Activated naive CD8-positive, alpha-beta T cell treated with anti-CD3 and anti-CD28 coated beads, Interleukin-2, amount 50 U/mL, for 24 hours (primary cell): ENCODE measurements at regions not wholly inside any gene's neighbourhood (a gene's known extent, or its start where the extent isn't known, plus 50 kb on each side); places are given as distances from the start of the nearest gene placed in this dataset.

ENCODE experiments used
- ATAC-seq: fragments of 150-1000 bp; cut with Tn5 transposase; one replicate; pipeline ENCODE4 v1.10.0; 2021
- DNase-seq: peaks from one replicate; pipeline ENCODE4 v3.0.0; 2021
- H3K27ac Mint-ChIP-seq: one replicate; pipeline ENCODE4 v1.8.0; 2021; ENCODE audit warnings: mild to moderate bottlenecking, mixed read lengths
- H3K27me3 Mint-ChIP-seq: one replicate; pipeline ENCODE4 v1.8.0; 2021; ENCODE audit warnings: mixed read lengths
- H3K36me3 Mint-ChIP-seq: one replicate; pipeline ENCODE4 v1.8.0; 2021; ENCODE audit warnings: low read depth, mixed read lengths
- H3K4me1 Mint-ChIP-seq: one replicate; pipeline ENCODE4 v1.8.0; 2021; ENCODE audit warnings: mixed read lengths
- H3K4me3 Mint-ChIP-seq: one replicate; pipeline ENCODE4 v1.8.0; 2021; ENCODE audit warnings: mild to moderate bottlenecking, moderate library complexity, mixed read lengths
- H3K9me3 Mint-ChIP-seq: one replicate; pipeline ENCODE4 v1.8.0; 2021; ENCODE audit warnings: mixed read lengths

DNA sequence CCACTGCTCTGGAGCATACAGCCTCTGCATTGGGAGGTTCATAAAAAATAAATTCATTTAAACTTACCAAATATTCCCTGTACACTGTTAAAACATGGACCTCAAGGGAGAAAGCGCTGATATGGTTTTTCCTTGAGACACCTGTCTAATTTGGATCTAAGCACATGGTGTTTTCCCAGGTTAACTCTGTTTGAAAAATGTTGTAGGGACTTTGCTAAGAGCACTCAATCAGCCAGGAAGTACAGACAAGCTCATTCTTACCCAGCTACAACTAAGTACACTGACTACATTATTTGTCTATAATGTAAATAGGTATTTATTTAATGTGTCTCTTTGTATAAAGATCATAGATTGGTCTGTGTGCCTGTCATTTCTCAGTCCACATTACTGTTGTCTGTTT, 61.8 kb upstream of the BCAR3 start:
- no peak for DNase-seq
- no peak for ATAC-seq
- Mint-ChIP-seq H3K27ac (no peak overlapping the region), H3K36me3 (no peaks in the 10 kb centered on the region), H3K9me3 (peaks cover 10% of the 10 kb centered on the region), H3K4me3 (no peak overlapping the region), H3K4me1 (peaks cover 19% of the 10 kb centered on the region), H3K27me3 (no peaks in the 10 kb centered on the region)

DNA sequence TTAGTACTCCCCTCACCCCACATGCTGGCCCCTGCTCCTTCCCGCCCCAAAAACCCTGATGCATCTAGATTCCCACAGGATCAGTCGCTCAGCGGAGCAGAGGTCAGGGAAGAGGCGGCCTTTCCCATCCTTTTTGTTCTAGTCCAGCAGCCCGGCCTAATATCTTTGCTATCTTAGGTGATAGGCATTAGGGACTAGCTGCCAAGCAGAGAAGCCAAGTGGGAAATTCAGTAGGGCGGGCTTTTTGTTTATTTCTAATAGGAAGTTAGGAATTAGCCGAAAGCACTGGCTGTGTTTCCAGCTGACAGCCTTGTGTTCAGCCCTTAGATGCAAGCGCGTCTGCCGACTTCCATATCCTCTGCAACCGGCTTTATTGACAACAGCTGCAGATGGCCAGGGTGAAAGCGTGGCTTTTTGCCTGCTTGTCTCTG, 59.0 kb upstream of the BCAR3 start:
- Mint-ChIP-seq H3K4me3 (no peak overlapping the region), H3K27ac (no peak overlapping the region), H3K9me3 (no peaks in the 10 kb centered on the region), H3K36me3 (no peaks in the 10 kb centered on the region), H3K4me1 (peaks cover 15% of the 10 kb centered on the region), H3K27me3 (no peaks in the 10 kb centered on the region)
- no peak for ATAC-seq
- DNase-seq, result no peak

DNA sequence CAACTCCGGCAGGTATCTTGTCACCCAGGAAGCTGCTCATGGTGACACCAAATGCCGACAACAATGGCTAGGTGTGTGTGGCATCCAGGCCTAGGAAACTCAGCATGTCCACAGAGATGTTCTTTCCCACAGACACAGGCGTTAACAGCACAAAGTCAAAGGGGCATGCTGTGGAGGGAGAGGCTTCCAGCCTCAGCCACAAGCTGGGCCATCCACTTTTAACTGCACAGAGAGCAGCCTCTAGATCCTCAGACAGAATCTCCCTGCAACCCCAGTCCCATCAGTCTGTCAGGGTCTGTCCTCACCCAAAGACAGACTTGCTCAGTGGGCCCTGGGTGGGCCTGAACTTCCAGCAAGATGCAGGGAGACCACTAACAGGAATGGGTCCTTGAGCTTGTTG, 58.5 kb upstream of the BCAR3 start:
- Mint-ChIP-seq H3K36me3 (no peaks in the 10 kb centered on the region), H3K4me3 (no peak overlapping the region), H3K9me3 (no peaks in the 10 kb centered on the region), H3K4me1 (peaks cover 11% of the 10 kb centered on the region), H3K27ac (no peak overlapping the region), H3K27me3 (no peaks in the 10 kb centered on the region)
- DNase-seq, result no peak
- no peak for ATAC-seq

DNA sequence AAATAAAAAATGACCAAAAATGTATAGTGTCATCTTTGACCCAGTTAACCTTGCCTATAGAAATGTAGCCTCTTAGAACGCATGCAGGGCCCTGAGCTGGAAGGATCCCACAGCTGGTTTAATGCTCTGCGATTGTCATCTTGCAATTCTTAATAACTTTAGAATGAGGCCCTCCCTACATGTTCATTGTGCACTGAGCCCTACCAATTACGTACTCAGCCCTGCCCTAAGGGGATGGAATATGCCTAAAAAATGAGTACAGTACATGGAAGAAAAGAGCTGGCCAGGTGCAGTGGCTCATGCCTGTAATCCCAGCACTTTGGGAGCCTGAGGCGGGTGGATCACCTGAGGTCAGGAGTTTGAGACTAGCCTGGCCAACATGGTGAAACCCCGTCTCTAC, 57.8 kb upstream of the BCAR3 start:
- Mint-ChIP-seq H3K27ac (no peak overlapping the region), H3K4me1 (peaks cover 4% of the 10 kb centered on the region), H3K9me3 (no peaks in the 10 kb centered on the region), H3K36me3 (no peaks in the 10 kb centered on the region), H3K27me3 (no peaks in the 10 kb centered on the region), H3K4me3 (no peak overlapping the region)
- ATAC-seq, result no peak
- no peak for DNase-seq

DNA sequence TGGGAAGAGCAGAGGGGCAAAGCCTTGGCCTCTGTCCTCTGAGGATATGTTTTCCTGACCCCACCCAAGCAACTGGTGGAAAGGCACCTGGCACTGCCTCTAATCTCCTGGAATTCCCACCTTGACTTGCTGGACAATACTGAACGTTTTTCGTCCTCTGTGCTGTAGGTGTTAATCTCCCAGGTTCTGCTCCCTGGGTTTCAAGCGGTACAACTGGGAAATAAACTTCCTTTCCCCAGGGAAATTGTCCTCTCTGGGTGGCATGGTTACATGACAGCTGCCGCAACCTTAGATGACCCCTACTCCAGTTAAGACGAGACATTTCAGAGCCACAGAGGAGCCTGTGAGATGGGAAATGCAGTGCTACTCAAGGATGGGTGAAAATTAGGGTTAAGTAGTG, 57.3 kb upstream of the BCAR3 start:
- Mint-ChIP-seq H3K27ac (no peak overlapping the region), H3K9me3 (no peaks in the 10 kb centered on the region), H3K27me3 (no peaks in the 10 kb centered on the region), H3K36me3 (no peaks in the 10 kb centered on the region), H3K4me1 (no peaks in the 10 kb centered on the region), H3K4me3 (no peak overlapping the region)
- no peak for ATAC-seq
- no peak for DNase-seq

DNA sequence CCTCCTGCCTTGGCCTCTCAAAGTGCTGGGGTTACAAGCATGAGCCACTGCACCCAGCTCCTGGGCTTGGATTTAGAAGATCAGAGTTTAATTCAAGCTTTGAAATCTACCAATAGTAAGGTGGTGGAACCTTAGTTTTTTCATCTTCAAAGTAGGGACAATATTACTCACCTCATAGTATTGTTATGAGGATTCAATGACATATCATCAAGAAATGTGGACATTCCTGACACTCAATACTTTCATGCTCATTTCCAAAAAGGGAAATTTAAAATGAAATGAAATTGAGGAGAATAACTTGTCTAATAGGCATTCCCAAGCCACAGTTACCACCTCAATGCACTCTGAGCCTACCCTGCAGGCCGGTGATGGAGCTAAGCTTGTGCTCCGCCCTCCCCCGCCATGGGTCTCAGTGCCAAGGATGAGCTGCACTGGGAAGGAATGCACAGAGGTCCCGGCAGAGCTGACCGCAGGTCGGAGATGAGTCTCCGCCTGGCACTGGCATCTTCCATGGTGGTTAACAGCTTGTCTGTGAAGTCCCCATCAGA, 56.5 kb upstream of the BCAR3 start:
- DNase-seq (no peak), ATAC-seq (no peak)
- no peaks in the 10 kb centered on the region for H3K27me3 Mint-ChIP-seq
- no peak overlapping the region for H3K27ac Mint-ChIP-seq
- H3K4me1 Mint-ChIP-seq, result no peaks in the 10 kb centered on the region
- no peaks in the 10 kb centered on the region for H3K9me3 Mint-ChIP-seq
- H3K4me3 Mint-ChIP-seq, result no peak overlapping the region
- no peaks in the 10 kb centered on the region for H3K36me3 Mint-ChIP-seq

DNA sequence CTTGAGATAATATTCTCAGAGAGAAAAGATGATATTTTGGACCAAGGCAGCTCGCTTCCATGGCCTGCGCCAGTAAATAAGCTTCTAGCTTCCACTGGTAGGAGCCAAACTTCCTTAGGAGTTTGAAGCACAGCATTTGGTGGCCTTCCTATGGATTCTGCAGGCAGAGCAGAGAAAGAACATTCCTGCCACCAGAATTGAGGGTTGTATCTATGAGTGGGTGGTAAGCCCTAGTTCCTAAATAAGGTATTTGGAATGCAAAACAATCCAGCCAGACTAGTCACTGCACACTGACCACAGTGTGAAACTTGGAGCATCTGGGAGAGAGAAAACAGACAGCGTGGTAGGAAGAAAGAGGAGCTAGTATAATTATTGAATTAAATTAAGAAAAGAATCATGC, 54.1 kb upstream of the BCAR3 start:
- H3K27ac Mint-ChIP-seq, result no peak overlapping the region
- no peak overlapping the region for H3K4me3 Mint-ChIP-seq
- no peaks in the 10 kb centered on the region for H3K4me1 Mint-ChIP-seq
- DNase-seq (no peak), ATAC-seq (no peak)
- H3K36me3 Mint-ChIP-seq, result no peaks in the 10 kb centered on the region
- no peaks in the 10 kb centered on the region for H3K9me3 Mint-ChIP-seq
- H3K27me3 Mint-ChIP-seq, result no peaks in the 10 kb centered on the region

DNA sequence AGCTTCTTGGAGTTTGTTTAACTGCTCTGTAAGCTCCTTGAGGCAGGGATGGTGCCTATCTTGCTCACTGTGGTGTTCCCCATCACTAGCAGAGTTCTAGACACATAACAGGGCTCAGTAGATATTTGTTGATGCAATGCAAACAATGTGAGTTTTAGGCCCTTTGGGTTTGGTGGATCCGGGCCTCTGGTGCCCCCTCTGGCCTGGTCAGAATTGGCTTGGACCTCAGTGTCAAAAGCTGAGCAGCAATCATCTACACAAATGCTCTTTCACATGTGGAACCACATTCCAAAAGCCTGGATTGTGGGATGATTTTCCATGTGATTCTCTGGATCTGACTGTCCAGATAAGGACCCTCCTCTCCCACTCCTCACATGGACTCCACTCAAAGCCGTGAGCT, 53.4 kb upstream of the BCAR3 start:
- Mint-ChIP-seq H3K27ac (no peak overlapping the region), H3K27me3 (no peaks in the 10 kb centered on the region), H3K4me3 (no peak overlapping the region), H3K9me3 (no peaks in the 10 kb centered on the region), H3K36me3 (no peaks in the 10 kb centered on the region), H3K4me1 (no peaks in the 10 kb centered on the region)
- ATAC-seq (no peak), DNase-seq (no peak)

DNA sequence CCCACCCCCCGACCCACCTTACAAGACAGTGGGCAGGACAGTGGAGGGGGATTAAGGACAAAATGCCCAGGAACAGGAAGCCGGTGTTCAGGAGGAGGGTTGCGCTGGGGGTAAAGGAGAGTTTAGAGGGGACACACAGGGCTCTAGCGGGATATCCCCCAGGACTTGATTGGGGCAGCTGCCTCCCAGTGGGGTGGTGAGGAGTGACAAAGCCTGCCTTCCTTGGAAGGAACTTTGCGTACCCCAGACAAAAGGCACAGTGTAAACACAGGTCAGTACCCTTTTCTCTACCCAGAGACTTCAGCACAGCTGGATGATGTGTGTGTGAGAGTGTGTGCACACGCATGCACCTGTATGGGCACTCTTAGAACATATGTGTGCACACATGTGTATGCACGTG, 51.7 kb upstream of the BCAR3 start:
- DNase-seq (no peak), ATAC-seq (no peak)
- no peaks in the 10 kb centered on the region for H3K9me3 Mint-ChIP-seq
- H3K4me1 Mint-ChIP-seq, result no peaks in the 10 kb centered on the region
- H3K27ac Mint-ChIP-seq, result no peak overlapping the region
- no peaks in the 10 kb centered on the region for H3K36me3 Mint-ChIP-seq
- H3K4me3 Mint-ChIP-seq, result no peak overlapping the region
- no peaks in the 10 kb centered on the region for H3K27me3 Mint-ChIP-seq

DNA sequence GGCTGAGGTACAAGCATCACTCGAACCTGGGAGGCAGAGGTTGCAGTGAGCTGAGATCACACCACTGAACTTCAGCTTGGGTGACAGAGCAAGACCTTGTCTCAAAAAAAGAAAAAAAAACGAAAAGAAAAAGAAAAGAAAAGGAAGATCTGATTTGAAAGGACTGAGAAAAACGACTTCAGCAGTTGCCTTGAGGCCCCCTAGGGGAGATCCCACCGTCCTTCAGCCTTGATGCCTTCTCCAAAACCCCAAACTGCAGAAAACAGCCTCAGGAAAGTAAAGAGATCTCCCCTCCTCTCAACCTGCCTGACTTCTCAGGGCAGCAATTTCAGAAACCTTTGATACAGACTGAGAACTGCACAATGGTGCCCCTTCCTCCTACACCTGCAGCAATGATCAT, 50.9 kb upstream of the BCAR3 start:
- no peak for DNase-seq
- no peak for ATAC-seq
- Mint-ChIP-seq H3K9me3 (no peaks in the 10 kb centered on the region), H3K27ac (no peak overlapping the region), H3K27me3 (no peaks in the 10 kb centered on the region), H3K36me3 (no peaks in the 10 kb centered on the region), H3K4me1 (no peaks in the 10 kb centered on the region), H3K4me3 (no peak overlapping the region)
